CD4-positive, alpha-beta T cell (primary cell): ENCODE measurements at regions not wholly inside any gene's neighbourhood (a gene's known extent, or its start where the extent isn't known, plus 50 kb on each side); places are given as distances from the start of the nearest gene placed in this dataset.

ENCODE experiments used
- ATAC-seq: fragments of 200-7000 bp; cut with Tn5 transposase; one replicate; pipeline ENCODE4 v1.10.0; 2022; ENCODE audit warnings: mild to moderate bottlenecking; ENCODE audit not compliant: poor library complexity
- CTCF ChIA-PET: fragments of 350-600 bp; sonication (Branson Sonifier 250); formaldehyde crosslinking; loops from one replicate; lab custom pipeline; 2021; ENCODE audit warnings: antibody characterized with exemption, inconsistent platforms; lab: Charles Lee
- POLR2A ChIA-PET: fragments of 350-600 bp; sonication (Branson Sonifier 250); formaldehyde crosslinking; loops from one replicate; lab custom pipeline; 2021; ENCODE audit warnings: antibody characterized with exemption, inconsistent platforms; lab: Charles Lee
- DNase-seq, 14 experiments: peaks; one replicate each; pipeline ENCODE4 v3.0.0-alpha.2; 2013 to 2020; ENCODE audit warnings: mixed read lengths in 2 of 14
- H3K27ac ChIP-seq, 2 donors: one replicate each; pipeline versions ENCODE4 v1.5.1 to v1.7.0; 2013; ENCODE audit warnings: low read length in 2 of 2, low read depth in 1 of 2, mild to moderate bottlenecking in 1 of 2
- H3K27me3 ChIP-seq, 2 experiments: 1 replicate in 1 of 2; 2 replicates in 1 of 2; pipeline versions ENCODE4 v1.6.1 to v1.7.0; 2013; ENCODE audit warnings: low read length in 2 of 2, control low read depth in 1 of 2, mild to moderate bottlenecking in 1 of 2, moderate library complexity in 1 of 2; ENCODE audit not compliant: insufficient read depth in 2 of 2, control insufficient read depth in 1 of 2
- H3K36me3 ChIP-seq: one replicate; pipeline ENCODE4 v1.6.1; 2013; ENCODE audit warnings: low read length, control low read depth; ENCODE audit not compliant: insufficient read depth
- H3K4me1 ChIP-seq: one replicate; pipeline ENCODE4 v1.6.1; 2013; ENCODE audit warnings: low read length, control low read depth; ENCODE audit not compliant: insufficient read depth
- H3K4me3 ChIP-seq: one replicate; pipeline ENCODE4 v1.5.1; 2013; ENCODE audit warnings: mild to moderate bottlenecking, low read length, moderate library complexity
- H3K9me3 ChIP-seq, 2 experiments: 1 replicate in 1 of 2; 2 replicates in 1 of 2; pipeline versions ENCODE4 v1.6.1 to v1.7.0; 2013; ENCODE audit warnings: low read length in 2 of 2, mild to moderate bottlenecking in 2 of 2, control low read depth in 1 of 2, moderate library complexity in 1 of 2; ENCODE audit not compliant: control insufficient read depth in 1 of 2, insufficient read depth in 1 of 2
- H3K27ac Mint-ChIP-seq: one replicate; pipeline ENCODE4 v1.8.0; 2020; ENCODE audit warnings: mixed read lengths
- H3K27me3 Mint-ChIP-seq: one replicate; pipeline ENCODE4 v1.8.0; 2021; ENCODE audit warnings: mixed read lengths
- H3K36me3 Mint-ChIP-seq: one replicate; pipeline ENCODE4 v1.8.0; 2021; ENCODE audit warnings: low read depth, mixed read lengths
- H3K4me1 Mint-ChIP-seq: one replicate; pipeline ENCODE4 v1.8.0; 2021; ENCODE audit warnings: low read depth, mixed read lengths
- H3K4me3 Mint-ChIP-seq: one replicate; pipeline ENCODE4 v1.8.0; 2020; ENCODE audit warnings: mild to moderate bottlenecking, mixed read lengths
- H3K9me3 Mint-ChIP-seq: one replicate; pipeline ENCODE4 v1.8.0; 2020; ENCODE audit warnings: mixed read lengths
- CTCF ChIP-seq: fragments of 200-600 bp; IDR thresholded peaks from one replicate; pipeline ENCODE4 v1.8.0; 2022; ENCODE audit warnings: antibody characterized with exemption, mild to moderate bottlenecking
- intact Hi-C, 2 experiments: fragments of 100-400 bp; cut with DNase I in 1 of 2; cut with micrococcal nuclease in 1 of 2; formaldehyde crosslinking; loops; one replicate each; pipeline versions ENCODE4 v1.15.1 to v1.9.0; 2023 to 2025; cut with DNase I, micrococcal nuclease

- Mint-ChIP-seq H3K4me3 (no peak overlapping the region), H3K36me3 (no peaks in the 10 kb centered on the region), H3K27ac (no peak overlapping the region), H3K9me3 (no peaks in the 10 kb centered on the region), H3K4me1 (no peaks in the 10 kb centered on the region), H3K27me3 (peaks cover 38% of the 10 kb centered on the region)
- H3K27ac ChIP-seq: no peak overlapping the region
- no peak for ATAC-seq
- DNase-seq: no peak
- ChIA-PET CTCF (no interaction called here), POLR2A (no interaction called here)
- TF ChIP-seq CTCF: no peak
- H3K27me3 ChIP-seq: peaks cover 7 to 11% of the 10 kb centered on the region in 2 experiments
- no peaks in the 10 kb centered on the region for H3K4me1 ChIP-seq
- no peak overlapping the region for H3K4me3 ChIP-seq
- intact Hi-C loops: no loop called here
- no peaks in the 10 kb centered on the region for H3K36me3 ChIP-seq
- H3K9me3 ChIP-seq: peaks cover 4 to 17% of the 10 kb centered on the region in 2 experiments
Observed at GRCh38 chr20:58577139-58577806, 62.1 kb upstream of the APCDD1L start.

DNA sequence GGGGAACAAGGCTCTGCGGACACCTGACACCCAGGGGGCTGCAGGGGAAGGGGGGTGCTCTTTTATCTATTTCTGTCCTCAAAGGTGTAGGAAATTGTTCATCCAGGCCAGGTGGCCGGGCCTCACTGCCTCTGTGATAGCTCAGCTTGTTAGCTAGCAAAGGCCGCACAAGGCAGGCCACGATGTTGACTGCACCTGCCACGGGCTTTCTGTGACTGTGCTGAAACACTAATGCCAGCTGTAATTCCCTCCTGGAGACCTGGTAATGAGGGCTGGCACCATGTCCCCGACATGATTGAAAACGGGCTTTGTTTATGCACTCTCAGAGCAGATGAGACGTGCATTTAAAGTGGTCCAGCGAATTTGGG lies 61.4 kb upstream of the APCDD1L start:
- Histone ChIP-seq H3K27me3 (peaks cover 7 to 11% of the 10 kb centered on the region in 2 experiments), H3K27ac (no peak overlapping the region), H3K4me1 (no peaks in the 10 kb centered on the region), H3K4me3 (no peak overlapping the region), H3K9me3 (peaks cover 0 to 12% of the 10 kb centered on the region in 2 experiments), H3K36me3 (no peaks in the 10 kb centered on the region)
- Mint-ChIP-seq H3K27me3 (peaks cover 37% of the 10 kb centered on the region), H3K27ac (no peak overlapping the region), H3K4me3 (no peak overlapping the region), H3K36me3 (no peaks in the 10 kb centered on the region), H3K9me3 (no peaks in the 10 kb centered on the region), H3K4me1 (no peaks in the 10 kb centered on the region)
- ATAC-seq (no peak), DNase-seq (no peak)
- CTCF ChIA-PET: no interaction called here
- no peak for TF ChIP-seq CTCF
- intact Hi-C loops: no loop called here
- POLR2A ChIA-PET: no interaction called here

DNA sequence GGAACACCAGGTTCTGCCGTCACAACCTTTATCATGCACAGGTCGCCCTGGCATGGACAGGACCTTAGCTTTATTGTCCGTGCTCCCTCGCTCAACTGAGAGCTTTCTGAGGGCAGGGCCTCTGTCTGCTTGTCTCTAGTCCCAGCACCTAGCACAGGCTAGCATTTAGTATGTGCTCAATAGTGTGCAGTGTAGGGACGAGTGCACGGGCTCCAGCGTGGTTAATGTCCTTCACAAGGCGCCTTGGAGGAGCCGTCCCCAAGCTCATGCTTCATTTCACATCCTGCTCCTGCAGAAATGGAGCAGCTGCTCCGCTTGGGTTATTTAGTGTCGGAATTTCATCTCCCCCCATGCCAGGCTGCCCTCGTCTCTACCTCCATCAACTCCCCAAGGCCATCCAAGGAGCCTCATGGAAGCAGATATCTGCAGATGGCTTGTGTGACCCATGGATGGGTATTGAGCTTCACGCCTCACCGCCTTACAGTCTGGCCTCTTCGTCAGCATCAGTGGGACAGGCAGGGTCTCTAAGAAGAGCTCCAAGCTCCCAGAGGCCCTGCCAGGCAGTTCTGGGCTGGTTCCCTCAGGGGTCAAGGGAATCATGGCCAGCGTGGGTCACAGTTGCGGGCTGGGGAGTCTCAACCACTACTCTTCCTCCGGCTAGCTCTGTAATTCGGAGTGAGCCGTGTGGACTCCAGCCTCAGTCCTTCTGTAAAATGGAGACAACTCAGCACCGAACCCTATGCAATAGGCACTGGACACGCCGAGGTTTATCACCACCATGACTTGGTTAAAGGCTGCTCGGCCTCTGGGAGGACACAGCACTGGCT lies 60.8 kb upstream of the APCDD1L start:
- POLR2A ChIA-PET: no interaction called here
- H3K9me3 Mint-ChIP-seq: no peaks in the 10 kb centered on the region
- no peak for DNase-seq
- Histone ChIP-seq H3K36me3 (no peaks in the 10 kb centered on the region), H3K9me3 (peaks cover 0 to 12% of the 10 kb centered on the region in 2 experiments), H3K4me1 (no peaks in the 10 kb centered on the region), H3K4me3 (no peak overlapping the region), H3K27ac (no peak overlapping the region), H3K27me3 (peaks cover 7 to 11% of the 10 kb centered on the region in 2 experiments)
- ATAC-seq: no peak
- H3K4me1 Mint-ChIP-seq: no peaks in the 10 kb centered on the region
- no peak overlapping the region for H3K27ac Mint-ChIP-seq
- peaks cover 31% of the 10 kb centered on the region for H3K27me3 Mint-ChIP-seq
- CTCF ChIA-PET: no interaction called here
- no peaks in the 10 kb centered on the region for H3K36me3 Mint-ChIP-seq
- TF ChIP-seq CTCF: no peak
- H3K4me3 Mint-ChIP-seq: no peak overlapping the region
- intact Hi-C loops: no loop called here
